H1 (cell line): ENCODE measurements at regions not wholly inside any gene's neighbourhood (a gene's known extent, or its start where the extent isn't known, plus 50 kb on each side); places are given as distances from the start of the nearest gene placed in this dataset.

ENCODE experiments used
- CEBPB ChIP-seq: IDR thresholded peaks from 2 replicates; pipeline ENCODE4 v1.6.1; 2012; ENCODE audit warnings: low read depth, low read length
- KDM1A ChIP-seq: fragments of 200-600, 300-600 bp; sonication (generic); IDR thresholded peaks from 2 replicates; pipeline ENCODE4 v1.7.1; 2016; ENCODE audit warnings: mild to moderate bottlenecking, low read length, borderline replicate concordance

GRCh38 chr17:62186841-62187240 is 121.8 kb upstream of the MED13 start (continued):
- TF ChIP-seq KDM1A (no peak), CEBPB (no peak)
